DND-41 (cell line): ENCODE measurements at regions not wholly inside any gene's neighbourhood (a gene's known extent, or its start where the extent isn't known, plus 50 kb on each side); places are given as distances from the start of the nearest gene placed in this dataset.

Experiments used
- ATAC-seq: fragments of 200-7000 bp; cut with Tn5 transposase; 3 replicates; pipeline ENCODE4 v1.9.1; 2021; ENCODE audit warnings: low read depth; ENCODE audit not compliant: insufficient read depth
- DNase-seq: peaks from one replicate; pipeline ENCODE4 v3.0.0-alpha.2; 2020
- H2AFZ ChIP-seq: 2 replicates; pipeline ENCODE4 v1.6.0; 2012; ENCODE audit warnings: low read depth, low read length
- H3K27ac ChIP-seq: 2 replicates; pipeline ENCODE4 v1.5.1; 2012; ENCODE audit warnings: low read length, inconsistent platforms
- H3K27me3 ChIP-seq: fragments of 200-600 bp; sonication (generic); 2 replicates; pipeline ENCODE4 v1.6.0; 2012; ENCODE audit warnings: low read length, mild to moderate bottlenecking, inconsistent platforms; ENCODE audit not compliant: insufficient read depth, poor library complexity
- H3K36me3 ChIP-seq: 2 replicates; pipeline ENCODE4 v1.5.1; 2012; ENCODE audit warnings: low read length, inconsistent platforms; ENCODE audit not compliant: insufficient read depth
- H3K4me1 ChIP-seq: 2 replicates; pipeline ENCODE4 v1.5.1; 2012; ENCODE audit warnings: mild to moderate bottlenecking, low read length; ENCODE audit not compliant: insufficient read depth
- H3K4me2 ChIP-seq: 2 replicates; pipeline ENCODE4 v1.6.0; 2012; ENCODE audit warnings: mild to moderate bottlenecking, moderate library complexity, low read length, inconsistent platforms; ENCODE audit not compliant: insufficient read depth
- H3K4me3 ChIP-seq, 2 experiments: fragments of 200-600 bp in 1 of 2; shearing (Covaris generic) in 1 of 2; 2 replicates each; pipeline ENCODE4 v1.5.1; 2012 to 2016; ENCODE audit warnings: inconsistent platforms in 2 of 2, low read length in 2 of 2, mild to moderate bottlenecking in 2 of 2, low read depth in 1 of 2, moderate library complexity in 1 of 2
- H3K79me2 ChIP-seq: 2 replicates; pipeline ENCODE4 v1.6.0; 2012; ENCODE audit warnings: low read length, inconsistent platforms; ENCODE audit not compliant: insufficient read depth
- H3K9ac ChIP-seq: 2 replicates; pipeline ENCODE4 v1.6.0; 2012; ENCODE audit warnings: low read depth, mild to moderate bottlenecking, inconsistent platforms, low read length, moderate library complexity
- H3K9me3 ChIP-seq: 2 replicates; pipeline ENCODE4 v1.5.1; 2012; ENCODE audit warnings: low read length, moderate library complexity, mild to moderate bottlenecking, inconsistent platforms; ENCODE audit not compliant: insufficient read depth, severe bottlenecking
- H4K20me1 ChIP-seq: 2 replicates; pipeline ENCODE4 v1.6.0; 2012; ENCODE audit warnings: low read length; ENCODE audit not compliant: insufficient read depth
- CTCF ChIP-seq: IDR thresholded peaks from 2 replicates; pipeline ENCODE4 v1.5.1; 2012; ENCODE audit warnings: borderline replicate concordance, low read length, moderate library complexity, mild to moderate bottlenecking; ENCODE audit not compliant: poor library complexity, severe bottlenecking; ENCODE audit errors: extremely low read depth
- EZH2 ChIP-seq: IDR thresholded peaks from 3 replicates; pipeline ENCODE4 v1.6.1; 2012; ENCODE audit warnings: borderline replicate concordance, low read depth, mild to moderate bottlenecking, moderate library complexity, low read length, inconsistent platforms; ENCODE audit not compliant: severe bottlenecking

- DNase-seq (no peak), ATAC-seq (no peak)
- H3K4me3 ChIP-seq = no peak overlapping the region
- H3K36me3 ChIP-seq = no peaks in the 10 kb centered on the region
- no peak for TF ChIP-seq CTCF
- no peak for TF ChIP-seq EZH2
- H3K79me2 ChIP-seq = no peaks in the 10 kb centered on the region
- H3K27me3 ChIP-seq = no peaks in the 10 kb centered on the region
- peaks cover 9% of the 10 kb centered on the region for H3K9me3 ChIP-seq
- H3K9ac ChIP-seq = no peak overlapping the region
- H2AFZ ChIP-seq = no peak overlapping the region
- H3K4me1 ChIP-seq = no peaks in the 10 kb centered on the region
- H3K4me2 ChIP-seq = no peak overlapping the region
- no peaks in the 10 kb centered on the region for H4K20me1 ChIP-seq
- no peak overlapping the region for H3K27ac ChIP-seq
Measured at GRCh38 chr5:107168848-107169752, 501.6 kb downstream of the EFNA5 start.

- TF ChIP-seq EZH2 (no peak), CTCF (no peak)
- no peak overlapping the region for H3K4me3 ChIP-seq
- H3K79me2 ChIP-seq = no peaks in the 10 kb centered on the region
- H4K20me1 ChIP-seq = no peaks in the 10 kb centered on the region
- no peak for DNase-seq
- H3K27ac ChIP-seq = no peak overlapping the region
- no peak overlapping the region for H3K4me2 ChIP-seq
- no peak for ATAC-seq
- peaks cover 9% of the 10 kb centered on the region for H3K9me3 ChIP-seq
- no peak overlapping the region for H2AFZ ChIP-seq
- H3K4me1 ChIP-seq = no peaks in the 10 kb centered on the region
- H3K27me3 ChIP-seq = no peaks in the 10 kb centered on the region
- H3K9ac ChIP-seq = no peak overlapping the region
- no peaks in the 10 kb centered on the region for H3K36me3 ChIP-seq
Measured at GRCh38 chr5:107168086-107168485, 502.7 kb downstream of the EFNA5 start.

GRCh38 chr5:107165296-107165695 lies 505.4 kb downstream of the EFNA5 start:
- Histone ChIP-seq H4K20me1 (no peaks in the 10 kb centered on the region), H2AFZ (no peak overlapping the region), H3K27ac (no peak overlapping the region), H3K4me1 (no peaks in the 10 kb centered on the region), H3K9me3 (peaks cover 1% of the 10 kb centered on the region), H3K27me3 (no peaks in the 10 kb centered on the region), H3K4me3 (no peak overlapping the region), H3K79me2 (no peaks in the 10 kb centered on the region), H3K36me3 (no peaks in the 10 kb centered on the region), H3K9ac (no peak overlapping the region), H3K4me2 (no peak overlapping the region)
- TF ChIP-seq CTCF = no peak
- no peak for TF ChIP-seq EZH2
- ATAC-seq (no peak), DNase-seq (no peak)

- H3K9ac ChIP-seq = no peak overlapping the region
- no peaks in the 10 kb centered on the region for H3K4me1 ChIP-seq
- H3K27me3 ChIP-seq = no peaks in the 10 kb centered on the region
- H3K27ac ChIP-seq = no peak overlapping the region
- H3K36me3 ChIP-seq = no peaks in the 10 kb centered on the region
- H3K9me3 ChIP-seq = no peaks in the 10 kb centered on the region
- H2AFZ ChIP-seq = no peak overlapping the region
- no peak for TF ChIP-seq EZH2
- no peak for TF ChIP-seq CTCF
- ATAC-seq = no peak
- H3K4me3 ChIP-seq = no peak overlapping the region
- H3K79me2 ChIP-seq = no peaks in the 10 kb centered on the region
- no peak for DNase-seq
- no peak overlapping the region for H3K4me2 ChIP-seq
- H4K20me1 ChIP-seq = no peaks in the 10 kb centered on the region
Measured at GRCh38 chr5:107157809-107158208, 512.9 kb downstream of the EFNA5 start.
